HuH-7 (cell line): ENCODE measurements at regions not wholly inside any gene's neighbourhood (a gene's known extent, or its start where the extent isn't known, plus 50 kb on each side); places are given as distances from the start of the nearest gene placed in this dataset.

Source experiments
- DNase-seq: peaks from one replicate; pipeline ENCODE4 v3.0.0; 2011; ENCODE audit warnings: low spot score

- no peak for DNase-seq
Observed at GRCh38 chr12:105993766-105994555, 144.8 kb downstream of the NUAK1 start.

- DNase-seq: no peak
Observed at GRCh38 chr12:105995961-105996431, 142.8 kb downstream of the NUAK1 start.

- no peak for DNase-seq
Observed at GRCh38 chr12:105998561-105998960, 140.2 kb downstream of the NUAK1 start.

GRCh38 chr12:106000382-106001104 lies 138.2 kb downstream of the NUAK1 start:
- DNase-seq: peak; percentile 52

- no peak for DNase-seq
Observed at GRCh38 chr12:106001105-106001836, 137.5 kb downstream of the NUAK1 start.

- no peak for DNase-seq
Observed at GRCh38 chr12:106001837-106002218, 136.9 kb downstream of the NUAK1 start.

- DNase-seq: no peak
Observed at GRCh38 chr12:106003297-106003696, 135.5 kb downstream of the NUAK1 start.

GRCh38 chr12:106004289-106004688 lies 134.5 kb downstream of the NUAK1 start:
- DNase-seq: no peak

- DNase-seq: no peak
Observed at GRCh38 chr12:106006382-106006781, 132.4 kb downstream of the NUAK1 start.

GRCh38 chr12:106006940-106007339 lies 131.8 kb downstream of the NUAK1 start:
- DNase-seq: no peak

GRCh38 chr12:106010741-106011140 lies 128.0 kb downstream of the NUAK1 start:
- DNase-seq: no peak
